ENCODE measurements at regions not wholly inside any gene's neighbourhood (a gene's known extent, or its start where the extent isn't known, plus 50 kb on each side); places are given as distances from the start of the nearest gene placed in this dataset.
"Not testable (repeated sequence)": the region's sequence is repeated elsewhere in the genome, so short reads cannot be mapped to it uniquely, and the experiment has no call there.

GRCh38 chr7:29635067-29636008 is 71.7 kb downstream of the PRR15 start:
- not testable (repeated sequence) for H3K27ac ChIP-seq; H3K4me2 ChIP-seq; H2AFZ ChIP-seq (ENCODE audit: low read depth); H3K4me3 ChIP-seq (IDR thresholded peaks at IDR 0.05; ENCODE audit: insufficient read depth, low read depth, low read length); H3K27me3 ChIP-seq (ENCODE audit: insufficient read depth, low read depth); H3K9ac ChIP-seq; H4K20me1 ChIP-seq (ENCODE audit: insufficient read depth); H3K36me3 ChIP-seq (ENCODE audit: insufficient read depth)
- peak; percentile 81 for TF ChIP-seq CTCF (conservative IDR thresholded peaks at IDR 0.05; ENCODE audit: low read depth, low read length)
- peaks cover 50% of the 10 kb centered on the region for H3K4me1 ChIP-seq (ENCODE audit: low read depth, poor library complexity, severe bottlenecking)
- peaks cover 12% of the 10 kb centered on the region; the same call in 1 of the 2 replicates for H3K79me2 ChIP-seq (ENCODE audit: insufficient read depth, low read depth)

- Histone ChIP-seq H3K4me3 (IDR thresholded peaks at IDR 0.05; ENCODE audit: insufficient read depth, low read depth, low read length) (no peak overlapping the region), H3K9ac (no peak overlapping the region), H3K4me2 (no peak overlapping the region), H3K27me3 (ENCODE audit: insufficient read depth, low read depth) (no peaks in the 10 kb centered on the region), H4K20me1 (ENCODE audit: insufficient read depth) (no peaks in the 10 kb centered on the region), H3K36me3 (ENCODE audit: insufficient read depth) (no peaks in the 10 kb centered on the region), H3K79me2 (ENCODE audit: insufficient read depth, low read depth) (peaks cover 17% of the 10 kb centered on the region; the same call in 1 of the 2 replicates), H3K27ac (no peak overlapping the region), H2AFZ (ENCODE audit: low read depth) (no peak overlapping the region), H3K4me1 (ENCODE audit: low read depth, poor library complexity, severe bottlenecking) (peaks cover 56% of the 10 kb centered on the region)
- no peak for TF ChIP-seq CTCF (conservative IDR thresholded peaks at IDR 0.05; ENCODE audit: low read depth, low read length)
These were observed 72.3 kb downstream of the PRR15 start for GRCh38 chr7:29636009-29636351.

GRCh38 chr7:29637374-29637773 is 73.7 kb downstream of the PRR15 start:
- TF ChIP-seq CTCF (conservative IDR thresholded peaks at IDR 0.05; ENCODE audit: low read depth, low read length), result no peak
- no peak overlapping the region for H3K4me3 ChIP-seq (IDR thresholded peaks at IDR 0.05; ENCODE audit: insufficient read depth, low read depth, low read length)

GRCh38 chr7:29638841-29639240 is 75.2 kb downstream of the PRR15 start:
- Histone ChIP-seq H3K4me1 (ENCODE audit: low read depth, poor library complexity, severe bottlenecking) (peaks cover 85% of the 10 kb centered on the region), H3K79me2 (ENCODE audit: insufficient read depth, low read depth) (peaks cover 46% of the 10 kb centered on the region), H3K4me2 (peak overlapping the region; percentile 74), H3K27ac (peak overlapping the region; percentile 62)
- H2AFZ ChIP-seq (ENCODE audit: low read depth); H3K36me3 ChIP-seq (ENCODE audit: insufficient read depth); H3K27me3 ChIP-seq (ENCODE audit: insufficient read depth, low read depth); H4K20me1 ChIP-seq (ENCODE audit: insufficient read depth); H3K9ac ChIP-seq; H3K4me3 ChIP-seq (IDR thresholded peaks at IDR 0.05; ENCODE audit: insufficient read depth, low read depth, low read length): not testable (repeated sequence)

More at GRCh38 chr7:29637374-29637773, 73.7 kb downstream of the PRR15 start:
- Histone ChIP-seq H4K20me1 (ENCODE audit: insufficient read depth) (no peaks in the 10 kb centered on the region), H3K4me2 (no peak overlapping the region), H3K79me2 (ENCODE audit: insufficient read depth, low read depth) (peaks cover 31% of the 10 kb centered on the region), H3K4me1 (ENCODE audit: low read depth, poor library complexity, severe bottlenecking) (peaks cover 70% of the 10 kb centered on the region), H2AFZ (ENCODE audit: low read depth) (no peak overlapping the region), H3K36me3 (ENCODE audit: insufficient read depth) (no peaks in the 10 kb centered on the region), H3K27ac (no peak overlapping the region), H3K9ac (no peak overlapping the region), H3K27me3 (ENCODE audit: insufficient read depth, low read depth) (no peaks in the 10 kb centered on the region)

GRCh38 chr7:29639386-29639785 is 75.8 kb downstream of the PRR15 start:
- no peaks in the 10 kb centered on the region for H4K20me1 ChIP-seq (ENCODE audit: insufficient read depth)
- peaks cover 51% of the 10 kb centered on the region for H3K79me2 ChIP-seq (ENCODE audit: insufficient read depth, low read depth)
- no peak overlapping the region for H2AFZ ChIP-seq (ENCODE audit: low read depth)
- peaks cover 90% of the 10 kb centered on the region for H3K4me1 ChIP-seq (ENCODE audit: low read depth, poor library complexity, severe bottlenecking)
- H3K4me3 ChIP-seq (IDR thresholded peaks at IDR 0.05; ENCODE audit: insufficient read depth, low read depth, low read length), result no peak overlapping the region
- peak overlapping the region; percentile 74 for H3K4me2 ChIP-seq
- H3K9ac ChIP-seq, result peak overlapping the region; percentile 19; the same call in 1 of the 2 replicates
- H3K27ac ChIP-seq, result peak overlapping the region; percentile 62
- H3K36me3 ChIP-seq (ENCODE audit: insufficient read depth), result no peaks in the 10 kb centered on the region
- no peak for TF ChIP-seq CTCF (conservative IDR thresholded peaks at IDR 0.05; ENCODE audit: low read depth, low read length)
- H3K27me3 ChIP-seq (ENCODE audit: insufficient read depth, low read depth), result no peaks in the 10 kb centered on the region
